SK-N-SH (cell line): ENCODE measurements at regions not wholly inside any gene's neighbourhood (a gene's known extent, or its start where the extent isn't known, plus 50 kb on each side); places are given as distances from the start of the nearest gene placed in this dataset.

Experiments used
- RAD21 ChIP-seq: IDR thresholded peaks from 2 replicates; pipeline ENCODE4 v1.6.1; 2012; ENCODE audit warnings: mild to moderate bottlenecking, low read length
- TF ChIP-seq, protein P1 (sequence below): IDR thresholded peaks from 2 replicates; pipeline ENCODE4 v1.4.0; 2012; ENCODE audit warnings: low read depth

DNA sequence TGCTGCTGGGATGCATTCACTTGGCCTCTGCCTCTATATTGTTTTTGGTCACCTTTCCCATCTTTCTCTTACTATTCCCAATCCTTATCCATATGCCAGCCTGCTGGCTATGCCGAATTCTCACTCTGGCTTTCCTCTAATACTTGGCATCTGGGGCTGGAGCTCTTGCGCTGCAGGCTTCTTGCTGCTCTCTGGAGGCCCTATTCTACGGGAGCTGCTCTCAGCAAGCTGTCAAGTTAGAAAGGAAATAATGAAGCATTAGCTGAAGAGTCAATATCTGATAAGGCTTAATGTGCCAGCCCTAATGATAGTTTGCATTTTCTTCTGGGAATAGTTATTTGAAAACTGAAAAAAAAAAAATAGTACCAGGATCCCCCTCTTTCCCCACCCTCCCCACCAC is 125.3 kb upstream of the CYYR1 start:
- TF ChIP-seq RAD21: no peak
- TF ChIP-seq, protein P1, sequence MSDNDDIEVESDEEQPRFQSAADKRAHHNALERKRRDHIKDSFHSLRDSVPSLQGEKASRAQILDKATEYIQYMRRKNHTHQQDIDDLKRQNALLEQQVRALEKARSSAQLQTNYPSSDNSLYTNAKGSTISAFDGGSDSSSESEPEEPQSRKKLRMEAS: no peak
